IMR-90 (cell line): ENCODE measurements at regions not wholly inside any gene's neighbourhood (a gene's known extent, or its start where the extent isn't known, plus 50 kb on each side); places are given as distances from the start of the nearest gene placed in this dataset.

Experiments
- ATAC-seq: fragments of 200-7000 bp; cut with Tn5 transposase; 2 replicates; pipeline ENCODE4 v1.9.1; 2020; ENCODE audit warnings: low read depth, mild to moderate bottlenecking, moderate library complexity
- BruUV-seq: library from RNA; stranded (reverse); fragments of 400-500 nt; replicated peaks from 2 replicates; lab custom pipeline; 2021; lab: Mats Ljungman, UMichigan
- CTCF ChIA-PET: fragments of 300-600 bp; formaldehyde crosslinking; extraction: SDS; loops from one replicate; lab custom pipeline; 2021; ENCODE audit warnings: antibody characterized with exemption; lab: Yijun Ruan, JAX
- POLR2A ChIA-PET: fragments of 300-600 bp; sonication (Branson Sonifier 250); formaldehyde crosslinking; loops from one replicate; lab custom pipeline; 2022; ENCODE audit warnings: antibody characterized with exemption; ENCODE audit not compliant: unreplicated experiment; lab: Charles Lee
- DNase-seq: peaks from one replicate; pipeline ENCODE4 v3.0.0; 2013
- H2AFZ ChIP-seq: replicated peaks from 2 replicates; pipeline ENCODE3; 2013; ENCODE audit warnings: low read length, mild to moderate bottlenecking; ENCODE audit not compliant: poor library complexity
- H2AK5ac ChIP-seq: 2 replicates; pipeline ENCODE4 v1.6.1; 2013; ENCODE audit warnings: low read depth, low read length, inconsistent platforms
- H2AK9ac ChIP-seq: replicated peaks from 2 replicates; pipeline ENCODE3; 2013; ENCODE audit warnings: mild to moderate bottlenecking, low read depth, low read length, moderate library complexity; ENCODE audit not compliant: poor library complexity
- H2BK120ac ChIP-seq: 2 replicates; pipeline ENCODE4 v1.6.1; 2013; ENCODE audit warnings: low read depth, low read length, inconsistent platforms
- H2BK15ac ChIP-seq: 3 replicates; pipeline ENCODE4 v1.6.1; 2013; ENCODE audit warnings: low read depth, low read length, inconsistent platforms
- H2BK20ac ChIP-seq: 2 replicates; pipeline ENCODE4 v1.6.1; 2013; ENCODE audit warnings: low read depth, mild to moderate bottlenecking, inconsistent platforms, low read length, moderate library complexity
- H2BK5ac ChIP-seq: 2 replicates; pipeline ENCODE4 v1.6.1; 2013; ENCODE audit warnings: mild to moderate bottlenecking, low read depth, low read length, inconsistent platforms; ENCODE audit not compliant: poor library complexity, severe bottlenecking
- H3K14ac ChIP-seq: replicated peaks from 2 replicates; pipeline ENCODE4 v1.6.1; 2013; ENCODE audit warnings: low read depth, low read length, inconsistent platforms
- H3K18ac ChIP-seq: 2 replicates; pipeline ENCODE4 v1.6.1; 2013; ENCODE audit warnings: low read depth, low read length, control low read depth
- H3K23ac ChIP-seq: 2 replicates; pipeline ENCODE4 v1.6.1; 2013; ENCODE audit warnings: low read depth, low read length, inconsistent platforms
- H3K27ac ChIP-seq: 2 replicates; pipeline ENCODE4 v1.5.1; 2013; ENCODE audit warnings: mild to moderate bottlenecking, control low read depth, low read length; ENCODE audit not compliant: insufficient read depth
- H3K27me3 ChIP-seq: 2 replicates; pipeline ENCODE4 v1.6.1; 2013; ENCODE audit warnings: low read length; ENCODE audit not compliant: control insufficient read depth, insufficient read depth
- H3K36me3 ChIP-seq: 2 replicates; pipeline ENCODE4 v1.6.1; 2013; ENCODE audit warnings: low read length, mixed read lengths; ENCODE audit not compliant: control insufficient read depth, insufficient read depth
- H3K4ac ChIP-seq: 2 replicates; pipeline ENCODE4 v1.6.1; 2013; ENCODE audit warnings: low read depth, low read length, inconsistent platforms
- H3K4me1 ChIP-seq: 2 replicates; pipeline ENCODE4 v1.6.1; 2013; ENCODE audit warnings: low read length, mixed read lengths; ENCODE audit not compliant: control insufficient read depth, insufficient read depth
- H3K4me2 ChIP-seq: 2 replicates; pipeline ENCODE4 v1.6.1; 2013; ENCODE audit warnings: low read depth, mild to moderate bottlenecking, control low read depth, low read length, moderate library complexity
- H3K4me3 ChIP-seq: 2 replicates; pipeline ENCODE4 v1.5.1; 2013; ENCODE audit warnings: low read depth, mild to moderate bottlenecking, control low read depth, low read length, moderate library complexity; ENCODE audit not compliant: insufficient read depth
- H3K56ac ChIP-seq: 2 replicates; pipeline ENCODE4 v1.6.1; 2013; ENCODE audit warnings: low read length, inconsistent platforms; ENCODE audit not compliant: insufficient read depth; ENCODE audit errors: extremely low read depth
- H3K79me1 ChIP-seq, 2 experiments: 2 replicates each; pipeline ENCODE4 v1.6.1; 2013; ENCODE audit warnings: low read length in 2 of 2, inconsistent platforms in 1 of 2, low read depth in 1 of 2
- H3K9ac ChIP-seq: 2 replicates; pipeline ENCODE4 v1.6.1; 2013; ENCODE audit warnings: low read depth, low read length, control low read depth
- H3K9me1 ChIP-seq: 2 replicates; pipeline ENCODE4 v1.6.1; 2013; ENCODE audit warnings: low read length, inconsistent platforms; ENCODE audit not compliant: insufficient read depth
- H3K9me3 ChIP-seq: 2 replicates; pipeline ENCODE4 v1.6.1; 2013; ENCODE audit warnings: low read length; ENCODE audit not compliant: control insufficient read depth, insufficient read depth
- H4K20me1 ChIP-seq: 2 replicates; pipeline ENCODE4 v1.6.1; 2013; ENCODE audit warnings: low read length, inconsistent platforms; ENCODE audit not compliant: insufficient read depth
- H4K5ac ChIP-seq: 2 replicates; pipeline ENCODE4 v1.6.1; 2013; ENCODE audit warnings: mild to moderate bottlenecking, low read depth, low read length, control low read depth
- H4K8ac ChIP-seq, 2 experiments: 2 replicates each; pipeline ENCODE4 v1.6.1; 2013; ENCODE audit warnings: low read depth in 2 of 2, low read length in 2 of 2, control low read depth in 1 of 2, inconsistent platforms in 1 of 2
- H4K91ac ChIP-seq: 2 replicates; pipeline ENCODE4 v1.6.1; 2013; ENCODE audit warnings: low read depth, low read length, inconsistent platforms; ENCODE audit not compliant: insufficient read depth
- FOS ChIP-seq: fragments of 150-350 bp; IDR thresholded peaks from 2 replicates; pipeline ENCODE4 v1.6.1; 2016; ENCODE audit warnings: low read depth, low read length
- RFX5 ChIP-seq: IDR thresholded peaks from 2 replicates; pipeline ENCODE4 v1.8.0; 2012; ENCODE audit warnings: low read depth, mild to moderate bottlenecking, low read length, moderate library complexity
- dilution Hi-C: fragments of 300-500 bp; cut with HindIII; formaldehyde crosslinking; loops from one replicate; pipeline ENCODE4 v1.14.3; 2018; ENCODE audit warnings: low sequenced_read_pairs; ENCODE audit not compliant: unreplicated experiment
- in situ Hi-C: fragments of 300-500 bp; cut with MboI; formaldehyde crosslinking; loops from 3 replicates; pipeline ENCODE4 v1.14.3; 2019; ENCODE audit warnings: low sequenced_read_pairs, inconsistent platforms, mixed read lengths
- intact Hi-C: fragments of 100-400 bp; cut with micrococcal nuclease; formaldehyde crosslinking; loops from 2 replicates; pipeline ENCODE4 v1.10.0; 2022

- Histone ChIP-seq H3K14ac (no peak overlapping the region), H3K9me1 (no peaks in the 10 kb centered on the region), H3K36me3 (no peaks in the 10 kb centered on the region), H3K9ac (no peak overlapping the region), H2BK5ac (no peak overlapping the region), H4K91ac (no peak overlapping the region), H2BK120ac (no peak overlapping the region), H4K5ac (no peak overlapping the region), H2AFZ (no peak overlapping the region), H4K8ac (no peak overlapping the region), H2BK15ac (no peak overlapping the region), H2BK20ac (no peak overlapping the region), H2AK5ac (no peak overlapping the region), H3K27me3 (no peaks in the 10 kb centered on the region), H3K56ac (no peak overlapping the region), H3K9me3 (peaks cover 2% of the 10 kb centered on the region; the same call in 1 of the 2 replicates), H3K79me1 (no peaks in the 10 kb centered on the region), H3K4me2 (no peak overlapping the region), H3K4me1 (no peaks in the 10 kb centered on the region), H3K27ac (no peak overlapping the region), H2AK9ac (no peak overlapping the region), H3K4me3 (no peak overlapping the region), H3K18ac (no peak overlapping the region), H4K20me1 (no peaks in the 10 kb centered on the region), H3K4ac (no peak overlapping the region), H3K23ac (no peak overlapping the region)
- BruUV-seq, result no TSS peak
- DNase-seq (peak; percentile 7), ATAC-seq (peak; percentile 42; the same call in 1 of the 2 replicates)
- dilution Hi-C loops, result no loop called here
- TF ChIP-seq FOS (no peak), RFX5 (no peak)
- in situ Hi-C loops, result no loop called here
- ChIA-PET CTCF (interaction anchor here (1.2 kb wide), 1 partner anchor 9 kb away, joined by 3 read pairs; no protein-coding TSS in a partner anchor), POLR2A (no interaction called here)
- intact Hi-C loops, result no loop called here
Measured at GRCh38 chr3:78235841-78236240, 1195.9 kb downstream of the ROBO2 start.
